Spleen (tissue), 7 donors: ENCODE measurements at regions not wholly inside any gene's neighbourhood (a gene's known extent, or its start where the extent isn't known, plus 50 kb on each side); places are given as distances from the start of the nearest gene placed in this dataset.

Source experiments
- CTCF ChIP-seq, 11 experiments: fragments of 200-600 bp in 7 of 11; fragments of 450-650 bp in 4 of 11; sonication (generic) in 4 of 11; IDR thresholded peaks in 8 of 11; conservative IDR thresholded peaks in 3 of 11; 1 replicate in 7 of 11; 2 replicates in 4 of 11; pipeline versions ENCODE4 v1.4.0 to v1.8.0; 2016 to 2021; ENCODE audit warnings: antibody characterized with exemption in 11 of 11, inconsistent platforms in 4 of 11, mild to moderate bottlenecking in 1 of 11
- POLR2A ChIP-seq, 3 donors: fragments of 450-650 bp; IDR thresholded peaks; one replicate each; pipeline ENCODE4 v1.5.1; 2017; ENCODE audit warnings: antibody characterized with exemption in 3 of 3, mild to moderate bottlenecking in 1 of 3
- POLR2AphosphoS5 ChIP-seq, 3 donors: sonication (generic); formaldehyde crosslinking; IDR thresholded peaks; one replicate each; pipeline ENCODE4 v1.5.1; 2017; ENCODE audit warnings: antibody characterized with exemption in 3 of 3
- donor health status: DM: no; HTN: no; CAD: no; lungs with moderate emphysema.
- donor health status: DM: no; HTN: no; CAD: no.
- donor health status: DM: no; HTN: no; CAD: no.

DNA sequence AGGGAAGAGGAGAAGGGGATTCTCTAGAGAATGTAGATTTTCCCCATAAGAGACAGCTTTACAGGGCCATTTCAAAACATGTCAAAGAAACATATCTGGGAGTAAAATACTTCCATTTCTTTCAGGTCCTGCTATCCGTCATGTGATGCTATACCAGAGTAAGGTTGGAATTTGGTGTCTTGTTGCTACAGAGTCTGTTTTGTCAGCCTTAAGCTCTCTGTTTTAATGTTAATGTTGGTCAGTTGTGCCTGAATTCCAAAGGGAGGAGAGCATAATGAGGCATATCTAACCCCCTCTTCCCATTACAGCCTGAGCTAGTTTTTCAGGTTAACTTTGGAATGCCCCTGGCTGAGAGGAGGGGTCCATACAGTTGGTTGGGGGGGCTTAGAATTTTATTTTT is 94.7 kb upstream of the CCDC71L start:
- TF ChIP-seq POLR2A (IDR thresholded peaks at IDR 0.05): no peak
- TF ChIP-seq POLR2AphosphoS5 (IDR thresholded peaks at IDR 0.05): no peak
- no peak for TF ChIP-seq CTCF (IDR thresholded peaks at IDR 0.05 in 8 of 11, conservative IDR thresholded peaks at IDR 0.05 in 3 of 11)
